Fibroblast of the aortic adventitia (primary cell): ENCODE measurements at regions not wholly inside any gene's neighbourhood (a gene's known extent, or its start where the extent isn't known, plus 50 kb on each side); places are given as distances from the start of the nearest gene placed in this dataset.

Source experiments
- DNase-seq: peaks from one replicate; pipeline ENCODE4 v3.0.0-alpha.2; 2010; ENCODE audit warnings: low read depth
- H3K4me3 ChIP-seq: 2 replicates; pipeline ENCODE4 v1.5.1; 2011; ENCODE audit warnings: low read depth, mild to moderate bottlenecking, control low read depth, low read length, moderate library complexity
- TF ChIP-seq, protein P1 (sequence below): IDR thresholded peaks from 2 replicates; pipeline ENCODE4 v1.5.1; 2011; ENCODE audit warnings: mild to moderate bottlenecking, low read length, control low read depth, inconsistent platforms; ENCODE audit not compliant: insufficient read depth

DNA sequence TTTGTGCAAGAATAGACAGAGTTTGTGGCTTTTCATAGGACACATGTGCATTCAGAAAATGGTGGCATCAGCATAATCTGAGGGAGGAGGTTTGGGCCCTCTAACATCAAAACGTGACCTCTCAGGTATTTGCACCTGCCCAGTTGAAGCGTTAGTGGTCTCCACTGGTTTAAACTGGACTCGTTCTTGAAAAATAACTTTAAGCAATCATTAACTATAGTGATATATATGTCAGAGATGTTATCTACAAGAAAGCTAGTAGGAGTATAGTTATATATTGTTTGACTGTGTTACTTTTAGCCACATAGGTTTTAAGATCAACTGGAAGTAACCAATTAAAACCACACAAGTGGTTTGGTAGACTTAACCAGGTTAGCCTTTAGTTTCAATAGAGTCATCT is 607.4 kb downstream of the MAFB start:
- TF ChIP-seq, protein P1, sequence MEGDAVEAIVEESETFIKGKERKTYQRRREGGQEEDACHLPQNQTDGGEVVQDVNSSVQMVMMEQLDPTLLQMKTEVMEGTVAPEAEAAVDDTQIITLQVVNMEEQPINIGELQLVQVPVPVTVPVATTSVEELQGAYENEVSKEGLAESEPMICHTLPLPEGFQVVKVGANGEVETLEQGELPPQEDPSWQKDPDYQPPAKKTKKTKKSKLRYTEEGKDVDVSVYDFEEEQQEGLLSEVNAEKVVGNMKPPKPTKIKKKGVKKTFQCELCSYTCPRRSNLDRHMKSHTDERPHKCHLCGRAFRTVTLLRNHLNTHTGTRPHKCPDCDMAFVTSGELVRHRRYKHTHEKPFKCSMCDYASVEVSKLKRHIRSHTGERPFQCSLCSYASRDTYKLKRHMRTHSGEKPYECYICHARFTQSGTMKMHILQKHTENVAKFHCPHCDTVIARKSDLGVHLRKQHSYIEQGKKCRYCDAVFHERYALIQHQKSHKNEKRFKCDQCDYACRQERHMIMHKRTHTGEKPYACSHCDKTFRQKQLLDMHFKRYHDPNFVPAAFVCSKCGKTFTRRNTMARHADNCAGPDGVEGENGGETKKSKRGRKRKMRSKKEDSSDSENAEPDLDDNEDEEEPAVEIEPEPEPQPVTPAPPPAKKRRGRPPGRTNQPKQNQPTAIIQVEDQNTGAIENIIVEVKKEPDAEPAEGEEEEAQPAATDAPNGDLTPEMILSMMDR, result no peak
- H3K4me3 ChIP-seq, result no peak overlapping the region
- no peak for DNase-seq

DNA sequence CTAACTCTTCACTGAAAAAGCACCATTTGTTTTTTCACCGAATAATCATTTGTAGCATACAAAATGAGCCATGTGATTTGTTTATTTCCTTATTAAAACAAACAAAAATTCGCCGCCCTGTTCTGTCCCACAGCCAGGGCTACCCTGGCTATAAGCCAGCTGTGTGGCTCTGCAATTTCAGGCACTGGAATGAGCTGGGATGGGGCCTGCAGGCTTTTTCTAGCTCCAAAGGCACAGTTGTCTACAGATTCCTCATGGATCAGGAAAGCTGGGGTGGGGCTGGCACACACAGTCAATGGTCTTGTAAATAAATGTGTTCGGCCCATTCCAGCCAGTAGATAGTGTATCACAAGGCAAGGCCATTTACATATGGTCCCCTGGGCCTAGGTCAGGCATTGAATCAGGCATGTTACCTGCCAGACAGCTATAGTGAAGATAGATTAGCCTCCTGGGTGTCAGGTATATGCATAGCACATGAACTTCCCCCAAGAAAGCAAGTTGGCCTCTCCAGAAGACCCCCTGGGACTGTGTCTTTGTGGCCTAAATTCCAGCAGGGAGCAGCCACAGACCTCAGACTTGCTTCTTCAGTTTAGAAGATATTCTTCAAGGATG is 608.9 kb downstream of the MAFB start:
- no peak for DNase-seq
- H3K4me3 ChIP-seq, result no peak overlapping the region
- TF ChIP-seq, protein P1, result no peak

DNA sequence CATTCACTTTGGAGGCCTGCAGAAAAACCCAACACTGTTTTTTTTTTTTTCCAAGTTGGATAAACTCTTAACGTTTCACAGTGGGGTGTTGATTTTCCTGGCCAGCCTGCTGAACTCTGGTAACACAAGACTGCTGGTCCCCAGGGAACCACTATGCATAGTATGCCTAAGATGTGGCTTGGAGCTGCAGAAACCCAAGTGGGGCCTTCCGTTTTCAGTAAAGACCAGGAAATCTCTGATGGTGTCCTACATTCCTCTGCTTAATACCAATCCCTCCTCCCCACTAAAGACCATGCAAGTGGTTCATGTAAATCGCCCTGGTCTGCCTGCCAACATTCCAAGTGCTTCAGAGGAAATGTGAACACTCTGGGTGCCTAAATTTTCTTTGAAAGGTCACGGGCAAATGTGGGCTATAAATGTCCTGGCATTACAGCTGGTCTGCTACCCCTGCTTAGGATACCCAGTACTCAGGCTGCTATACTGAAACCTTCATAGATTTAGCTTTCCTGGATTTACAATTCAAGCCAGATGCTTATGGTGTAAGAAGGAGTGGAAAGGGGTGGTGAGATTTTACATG is 615.4 kb downstream of the MAFB start:
- DNase-seq, result no peak
- TF ChIP-seq, protein P1, result no peak
- no peak overlapping the region for H3K4me3 ChIP-seq

DNA sequence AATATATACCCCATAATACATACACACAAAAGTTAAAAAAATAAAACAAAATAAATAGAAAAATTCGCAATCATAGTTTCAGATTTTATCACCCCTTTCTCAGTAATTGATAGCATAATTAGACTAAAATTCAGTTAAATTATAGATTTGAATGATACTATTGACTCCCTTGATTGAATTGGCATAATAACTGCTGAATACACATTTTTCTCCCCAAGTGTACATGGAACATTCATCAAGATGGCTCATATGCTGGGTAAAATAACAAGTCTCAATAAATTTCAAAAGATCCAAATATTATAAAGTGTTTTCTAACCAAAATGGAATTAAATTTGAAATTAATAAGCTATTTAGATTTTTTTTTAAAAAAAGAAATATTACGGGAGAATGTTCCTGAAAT is 616.1 kb downstream of the MAFB start:
- DNase-seq, result no peak
- TF ChIP-seq, protein P1, result no peak
- H3K4me3 ChIP-seq, result no peak overlapping the region

DNA sequence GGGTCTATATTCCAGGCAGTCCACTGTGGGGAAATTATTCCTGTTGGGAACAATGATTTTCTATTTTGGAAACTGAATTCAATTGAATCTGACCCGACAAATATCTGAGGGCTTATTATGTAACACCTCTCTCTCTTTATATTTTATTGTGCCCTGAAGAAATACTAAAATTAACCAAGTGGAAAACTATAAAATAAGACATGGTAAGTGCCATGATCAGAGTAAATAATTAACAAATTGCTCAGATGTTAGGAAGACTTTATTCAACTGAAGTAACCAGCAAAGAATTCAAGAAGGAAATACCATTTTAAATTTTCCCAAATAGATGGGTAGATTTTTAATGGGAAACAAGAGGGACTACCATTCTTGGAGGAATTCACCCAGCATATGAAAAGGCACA is 632.9 kb downstream of the MAFB start:
- H3K4me3 ChIP-seq, result no peak overlapping the region
- TF ChIP-seq, protein P1, result no peak
- DNase-seq, result no peak

DNA sequence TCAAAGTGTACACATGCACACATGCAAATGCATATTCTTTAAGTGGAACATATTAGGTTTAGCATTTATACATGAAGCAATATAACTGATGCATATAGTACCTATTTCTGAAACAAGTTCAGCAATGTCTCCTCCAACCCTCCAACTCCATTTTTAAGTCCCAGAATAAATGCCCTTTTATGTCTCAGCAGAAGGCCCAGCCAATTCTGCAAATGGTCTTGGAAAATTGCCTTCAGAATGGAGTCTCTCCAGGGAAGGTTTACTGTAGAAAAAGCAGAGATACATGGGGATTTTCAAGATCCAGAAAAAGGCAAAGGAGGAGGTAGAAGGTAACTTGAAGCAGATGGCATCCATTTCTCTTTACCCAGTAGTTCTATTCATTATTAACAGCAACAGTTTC is 633.3 kb downstream of the MAFB start:
- no peak overlapping the region for H3K4me3 ChIP-seq
- TF ChIP-seq, protein P1, result no peak
- no peak for DNase-seq

DNA sequence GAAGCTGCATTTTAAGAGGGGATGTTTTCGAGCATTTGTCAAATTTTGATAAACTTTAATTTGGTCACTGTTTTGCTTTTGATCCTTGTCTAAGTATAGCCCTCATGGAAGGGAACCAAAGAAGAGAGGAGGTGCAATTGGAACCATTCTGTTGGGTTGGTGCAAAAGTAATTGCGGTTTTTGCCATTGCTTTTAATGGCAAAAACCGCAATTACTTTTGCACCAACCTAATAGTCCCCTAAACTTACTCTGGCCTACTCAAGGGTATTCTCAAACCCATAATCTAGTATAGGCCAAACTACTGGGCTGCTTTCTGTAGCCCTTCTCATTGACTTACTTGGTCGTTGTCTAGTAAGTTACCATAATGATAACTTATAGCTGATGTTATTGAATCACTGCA is 634.7 kb downstream of the MAFB start:
- no peak overlapping the region for H3K4me3 ChIP-seq
- DNase-seq, result no peak
- TF ChIP-seq, protein P1, result no peak
